Activated T-cell treated with anti-CD3 and anti-CD28 coated beads for 4 hours (primary cell): ENCODE measurements at regions not wholly inside any gene's neighbourhood (a gene's known extent, or its start where the extent isn't known, plus 50 kb on each side); places are given as distances from the start of the nearest gene placed in this dataset.

Experiments
- DNase-seq: peaks from one replicate; pipeline ENCODE4 v3.0.0-alpha.2; 2020

DNA sequence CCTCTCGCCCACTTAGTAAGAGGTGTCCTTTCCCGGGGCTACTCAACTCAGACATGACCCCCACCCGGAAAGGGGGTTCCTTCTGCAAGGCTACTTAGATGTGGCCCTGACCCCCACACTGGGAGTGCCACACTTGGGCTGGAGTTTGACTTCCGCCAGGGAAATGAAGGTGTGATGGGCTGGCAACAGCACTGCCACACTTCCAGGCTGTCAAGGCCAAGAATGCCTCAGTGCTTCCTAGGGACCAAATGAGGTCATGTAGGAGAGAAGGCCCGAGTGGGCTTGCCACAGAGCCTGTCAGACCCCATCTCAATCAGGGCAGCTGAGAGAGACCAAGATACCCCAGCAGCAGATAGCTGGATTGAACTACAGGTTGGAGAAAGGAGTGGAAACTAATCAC lies 55.5 kb downstream of the DRD1 start:
- DNase-seq = no peak

DNA sequence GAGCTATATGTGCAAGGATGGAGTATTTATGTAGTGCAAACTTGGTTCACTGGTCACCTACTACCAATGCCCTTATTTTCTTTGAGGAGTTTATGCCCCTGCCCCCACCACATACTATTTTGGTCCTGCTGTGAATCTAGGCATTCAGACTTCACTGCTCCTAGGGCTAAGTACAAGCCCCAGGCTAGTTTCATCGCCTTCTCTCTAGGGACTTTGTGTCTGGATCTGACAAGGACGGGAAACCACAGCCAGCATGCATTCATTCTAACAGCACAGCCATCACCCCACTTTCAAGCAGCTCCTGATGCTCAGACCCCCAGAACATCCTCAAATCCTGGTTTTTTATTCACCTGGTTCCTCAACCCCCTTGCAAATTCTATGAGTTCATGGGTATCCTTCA lies 56.8 kb downstream of the DRD1 start:
- no peak for DNase-seq

DNA sequence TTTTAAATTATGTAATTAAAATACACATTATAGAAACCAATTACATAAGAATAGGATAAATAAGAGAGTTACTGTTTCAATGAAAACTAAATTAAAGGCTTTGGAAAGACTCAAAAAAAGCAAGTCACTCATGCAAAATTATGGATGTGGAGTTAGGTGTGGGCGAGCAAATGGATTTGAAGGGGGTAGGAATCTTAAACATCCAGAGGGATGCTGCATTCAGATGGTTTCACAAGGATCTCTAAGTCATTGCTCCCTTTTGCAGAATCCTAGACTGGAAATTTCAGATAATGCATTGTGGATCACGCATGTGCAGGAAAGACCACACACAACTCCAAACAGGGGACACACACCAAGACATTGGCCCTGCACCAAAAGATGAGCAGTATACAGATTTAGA lies 57.5 kb downstream of the DRD1 start:
- no peak for DNase-seq

- no peak for DNase-seq
Measured at GRCh38 chr5:175385691-175386362, 58.2 kb downstream of the DRD1 start.

DNA sequence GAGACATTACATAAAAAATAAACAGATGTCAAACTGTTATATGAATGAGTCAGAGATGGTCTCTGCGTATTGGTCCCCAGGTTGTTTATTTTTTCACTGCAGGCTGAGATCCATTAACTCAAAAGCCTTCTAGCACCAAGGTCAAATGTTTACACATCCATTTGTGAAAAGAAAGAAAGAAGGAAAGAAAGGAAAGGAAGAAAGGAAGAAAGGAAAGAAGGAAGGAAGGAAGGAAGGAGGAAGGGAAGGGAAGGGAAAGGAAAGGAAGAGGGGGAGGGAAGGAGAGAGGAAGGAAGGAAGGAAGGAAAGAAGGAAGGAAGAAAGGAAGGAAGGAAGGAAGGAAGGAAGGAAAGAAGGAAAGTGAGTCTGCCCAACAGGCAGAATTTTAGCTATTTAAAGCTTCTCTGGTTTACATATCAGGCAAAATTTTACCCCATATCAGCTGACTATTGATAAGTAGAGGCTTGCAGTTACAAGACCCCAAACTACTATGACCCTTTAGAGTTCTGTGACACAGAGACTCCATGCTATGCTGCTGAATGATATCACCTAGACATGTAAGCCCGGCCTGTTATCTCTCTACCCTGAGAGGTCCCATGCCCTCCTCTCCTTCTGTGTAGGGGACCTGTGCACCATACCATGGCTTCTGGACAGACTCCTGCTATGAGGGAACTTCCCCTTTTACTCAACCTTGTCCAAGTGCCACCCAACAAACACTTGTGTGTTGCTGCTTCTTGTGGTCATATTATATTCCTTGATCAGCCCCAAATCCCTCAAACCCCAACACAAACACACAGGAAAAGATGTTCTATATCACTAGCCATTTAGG lies 59.0 kb downstream of the DRD1 start:
- no peak for DNase-seq

DNA sequence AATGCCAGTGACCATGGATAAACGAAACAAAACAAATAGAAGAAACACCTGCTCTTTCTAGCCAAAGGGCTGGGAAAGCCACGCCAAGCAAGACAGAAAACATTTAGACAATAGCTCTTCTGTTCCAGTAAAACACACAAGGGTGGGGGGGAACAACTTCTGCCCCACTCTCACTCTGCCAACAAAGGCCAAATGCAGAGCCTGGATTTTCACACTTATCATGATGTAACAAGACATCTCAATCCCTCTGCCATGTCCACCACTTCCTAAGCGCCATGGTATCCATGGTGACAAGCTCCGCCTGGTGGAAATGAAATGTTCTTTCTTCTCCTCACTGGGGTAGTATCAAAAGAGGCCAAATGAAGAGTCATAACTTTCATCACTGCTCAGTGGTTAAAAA lies 60.6 kb downstream of the DRD1 start:
- DNase-seq = no peak

DNA sequence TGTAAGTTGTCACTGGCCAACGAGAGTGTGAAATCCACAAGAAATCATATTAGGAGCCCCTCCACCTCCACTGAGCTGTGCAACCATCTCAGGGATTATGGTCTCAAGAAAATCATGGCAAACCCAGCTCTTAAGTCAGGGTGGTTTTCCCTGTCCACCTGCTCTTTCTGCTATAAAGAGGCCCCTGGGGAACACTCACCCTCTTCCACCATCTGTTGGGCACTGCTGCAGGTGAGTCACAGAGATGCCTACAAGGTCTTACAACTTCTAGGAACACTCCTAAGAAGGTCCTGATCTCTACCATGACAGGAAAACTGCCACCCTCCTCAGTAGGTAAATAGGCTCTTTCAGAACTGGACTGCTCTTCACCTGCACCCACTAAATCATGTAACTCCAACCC lies 61.8 kb downstream of the DRD1 start:
- no peak for DNase-seq

DNA sequence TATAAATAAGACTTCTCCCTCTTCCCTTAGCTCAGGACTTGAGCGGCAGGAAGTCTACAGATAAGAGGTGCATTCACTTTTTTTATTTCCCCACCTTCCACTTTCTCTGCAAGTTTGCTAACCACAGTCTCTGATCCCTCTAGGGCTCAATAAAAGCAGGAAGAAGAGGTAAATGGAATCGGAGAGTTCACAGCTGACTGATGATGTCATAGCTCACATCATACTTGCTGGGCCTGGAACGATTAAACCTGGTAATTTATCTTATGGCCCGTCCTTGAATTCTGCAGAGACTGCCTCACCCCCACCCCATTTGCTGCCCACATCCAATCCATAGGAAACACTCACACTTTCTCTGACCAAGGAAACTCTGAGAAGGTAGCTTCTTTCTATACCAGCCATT lies 62.9 kb downstream of the DRD1 start:
- DNase-seq = no peak

DNA sequence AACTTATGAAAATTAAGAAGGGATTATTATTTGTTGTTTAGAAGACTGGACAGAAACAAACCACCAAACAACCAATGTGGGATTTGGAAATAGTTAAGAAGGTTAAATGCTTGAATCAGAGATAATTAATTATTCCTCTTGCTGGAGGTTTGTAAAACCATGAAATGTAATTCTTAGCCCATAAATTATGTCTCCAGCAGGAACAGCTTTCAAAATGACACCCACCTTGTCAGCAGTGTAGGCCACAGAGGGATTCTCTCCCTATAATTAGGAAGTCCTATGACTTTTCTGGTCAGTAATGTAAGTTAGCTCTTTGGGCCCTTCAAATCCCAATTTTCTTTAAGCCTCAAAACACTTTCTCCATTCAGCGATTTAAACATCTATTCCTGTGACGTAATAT lies 63.3 kb downstream of the DRD1 start:
- DNase-seq = no peak

- no peak for DNase-seq
Measured at GRCh38 chr5:175379867-175380266, 64.1 kb downstream of the DRD1 start.

DNA sequence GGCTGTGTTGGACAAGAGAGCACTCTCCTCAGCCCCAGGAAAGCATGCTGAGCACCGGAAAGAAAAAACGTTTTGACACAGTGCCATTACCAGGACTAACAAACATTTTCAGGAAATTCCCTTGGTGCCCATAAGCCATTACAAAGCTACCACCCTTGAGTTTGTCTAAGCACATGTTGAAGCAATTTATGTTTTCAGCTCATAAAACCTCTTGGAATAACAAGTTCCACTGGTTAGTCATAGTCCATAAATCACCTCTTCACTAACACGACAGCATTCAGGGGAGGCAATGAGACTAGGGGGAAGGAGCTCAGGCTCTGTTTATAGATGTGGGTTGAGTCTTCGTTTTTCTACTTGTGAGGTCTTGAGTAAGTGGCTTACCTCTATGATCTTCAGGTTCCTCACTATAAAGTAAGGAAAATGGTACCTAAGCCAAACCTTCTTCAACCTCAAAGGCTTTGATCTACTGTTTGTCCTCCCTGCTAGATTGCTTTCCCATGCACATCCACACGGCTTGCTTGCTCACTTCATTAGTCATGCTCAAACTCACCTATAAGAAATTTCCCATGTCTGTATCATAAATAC lies 65.4 kb downstream of the DRD1 start:
- DNase-seq = no peak

- no peak for DNase-seq
Measured at GRCh38 chr5:175377816-175378215, 66.2 kb downstream of the DRD1 start.

DNA sequence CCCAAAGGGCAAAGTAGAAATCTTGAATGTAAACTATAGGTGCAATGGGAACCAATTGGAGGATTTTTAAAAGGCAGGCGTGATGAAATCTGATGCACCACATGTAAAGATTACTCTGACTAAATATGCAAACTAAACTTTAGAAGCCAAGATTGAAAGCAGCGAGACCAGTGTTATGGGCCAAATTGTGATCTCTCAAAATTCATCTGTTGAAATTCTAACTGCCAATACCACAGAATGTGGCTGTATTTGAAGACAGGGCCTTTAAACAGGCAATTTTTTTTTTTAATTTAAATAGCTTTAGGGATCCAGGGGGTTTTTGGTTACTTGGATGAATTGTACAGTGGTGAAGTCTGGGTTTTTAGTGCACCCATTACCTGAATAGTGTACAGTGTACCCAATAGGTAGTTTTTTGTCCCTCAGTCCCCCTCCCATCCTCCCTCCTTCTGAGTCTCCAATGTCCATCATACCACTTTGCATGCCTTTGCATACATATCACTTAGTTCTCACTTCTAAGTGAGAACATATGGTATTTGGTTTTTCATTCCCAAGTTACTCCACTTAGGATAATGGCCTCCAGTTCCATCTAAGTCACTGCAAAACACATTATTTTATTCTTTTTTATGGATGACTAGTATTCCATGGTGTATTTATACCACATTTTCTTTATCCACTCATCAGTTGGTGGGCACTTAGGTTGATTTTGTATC lies 69.7 kb downstream of the DRD1 start:
- no peak for DNase-seq

- DNase-seq = no peak
Measured at GRCh38 chr5:175365866-175366265, 78.1 kb downstream of the DRD1 start.

- no peak for DNase-seq
Measured at GRCh38 chr5:175363300-175363699, 80.7 kb downstream of the DRD1 start.

DNA sequence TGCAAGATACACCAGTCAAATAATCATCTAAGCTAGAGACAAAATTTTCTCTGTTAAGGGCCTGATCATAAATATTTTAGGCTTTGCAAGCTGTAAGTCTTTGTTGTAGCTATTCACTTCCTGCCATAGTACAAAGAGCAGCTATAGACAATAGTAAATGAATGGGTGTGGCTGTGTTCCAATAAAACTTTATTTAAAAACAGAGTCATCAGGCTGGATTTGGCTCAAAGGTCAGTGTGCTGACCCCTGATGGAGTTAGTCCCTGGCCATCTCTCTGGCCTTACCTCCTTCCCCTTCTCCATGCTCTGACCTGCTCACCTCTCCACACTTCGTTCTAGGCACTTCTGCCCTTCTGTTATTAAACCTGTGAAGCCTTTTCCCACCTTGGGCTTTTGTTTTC lies 86.0 kb downstream of the DRD1 start:
- DNase-seq = no peak

DNA sequence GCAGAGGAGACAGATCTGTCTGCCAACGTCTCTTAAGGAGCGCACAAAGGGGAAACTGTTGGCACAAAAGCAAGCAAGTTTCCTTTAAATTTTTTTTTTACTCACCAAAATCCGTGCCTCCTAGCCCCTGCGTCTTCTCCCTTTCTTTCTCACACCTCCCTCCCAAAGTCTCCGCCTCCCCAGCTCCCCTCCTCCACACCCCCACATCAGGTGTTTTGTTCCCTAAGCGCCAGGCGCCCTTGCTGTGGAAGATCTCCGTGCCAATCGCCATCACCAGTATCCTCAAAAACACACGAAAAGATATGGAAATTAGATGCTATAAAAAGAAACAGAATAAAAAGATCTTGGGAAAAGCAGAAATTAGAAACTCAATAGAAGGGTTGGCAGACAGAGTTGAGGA lies 87.6 kb downstream of the DRD1 start:
- no peak for DNase-seq

DNA sequence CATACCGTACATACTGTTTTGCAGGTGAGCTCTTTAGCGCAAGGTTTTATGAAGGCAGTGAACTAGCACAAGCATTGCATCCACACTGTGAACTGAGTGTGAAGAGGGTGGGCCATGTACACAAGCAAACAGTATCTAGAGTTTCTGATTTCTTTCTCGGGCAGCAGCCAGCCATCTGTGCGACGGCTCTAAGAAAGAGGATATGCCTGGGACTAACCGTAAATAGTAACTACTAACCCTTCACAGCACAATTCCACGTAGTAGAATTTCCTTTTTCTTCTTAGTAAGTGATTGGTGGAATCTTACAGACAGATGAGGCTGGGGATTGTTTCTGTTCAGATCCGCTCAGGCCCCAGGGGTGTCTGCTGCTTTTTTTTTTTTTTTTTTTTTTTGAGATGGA lies 89.0 kb downstream of the DRD1 start:
- DNase-seq = no peak

- no peak for DNase-seq
Measured at GRCh38 chr5:175353926-175354325, 90.1 kb downstream of the DRD1 start.

- DNase-seq = no peak
Measured at GRCh38 chr5:175351897-175352590, 91.9 kb downstream of the DRD1 start.

DNA sequence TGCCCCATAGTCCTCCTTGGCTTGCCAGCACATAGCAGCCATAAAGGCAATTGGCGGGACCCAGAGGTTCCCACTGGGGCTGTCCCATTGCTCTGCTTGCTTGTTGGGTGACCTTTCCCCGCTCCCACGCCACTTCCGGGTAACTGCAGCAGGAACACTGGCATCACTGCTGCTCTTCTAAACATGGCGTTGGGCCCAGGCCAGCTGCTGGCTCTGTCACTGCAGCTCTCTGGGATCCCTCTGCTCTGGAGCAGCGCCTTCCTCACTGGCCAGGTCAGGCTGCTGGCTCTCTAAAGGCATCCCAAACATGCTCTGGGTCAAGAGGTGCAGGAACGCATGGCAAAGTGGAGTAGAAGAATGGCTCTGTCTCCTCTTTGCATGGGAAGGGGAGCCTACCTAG lies 92.9 kb downstream of the DRD1 start:
- no peak for DNase-seq

DNA sequence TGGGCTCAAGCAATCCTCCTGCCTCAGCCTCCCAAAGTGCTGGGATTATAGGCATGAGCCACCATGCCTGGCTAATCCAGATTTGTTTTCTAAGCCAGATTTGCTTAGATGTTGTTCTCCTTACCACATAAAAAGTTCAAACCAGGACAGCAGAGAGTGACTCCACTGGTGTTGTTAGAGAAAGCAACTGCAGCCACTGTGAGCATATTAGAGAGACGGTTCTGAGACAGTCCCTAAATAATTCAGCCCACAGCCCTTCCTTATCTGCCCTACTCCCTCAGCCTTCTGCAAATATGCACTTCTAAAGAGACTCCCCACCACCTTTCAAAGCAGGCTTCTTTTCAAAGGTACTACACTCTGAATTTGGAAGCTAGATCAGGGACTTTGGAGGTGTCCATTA lies 96.1 kb downstream of the DRD1 start:
- DNase-seq = no peak

DNA sequence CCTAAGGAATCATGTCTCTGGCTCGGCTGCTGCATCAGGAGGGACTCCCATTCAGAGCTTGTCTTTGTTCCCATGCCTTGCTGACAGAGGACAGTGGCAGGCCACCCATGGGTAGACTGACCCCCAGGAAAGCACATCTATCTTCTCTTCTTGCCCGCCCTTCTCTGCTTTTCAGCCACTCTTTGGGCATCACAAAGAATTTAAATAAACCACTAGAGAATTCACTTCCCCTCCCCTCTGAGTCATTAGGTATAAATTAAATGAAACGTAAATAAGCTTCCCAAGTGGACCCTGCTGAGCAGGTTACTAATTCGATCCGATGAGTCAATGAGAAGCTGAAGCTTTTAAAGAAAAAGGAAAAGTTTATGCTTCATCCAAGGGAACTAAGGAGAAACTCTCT lies 97.0 kb downstream of the DRD1 start:
- no peak for DNase-seq
